MM.1S (cell line): ENCODE measurements at regions not wholly inside any gene's neighbourhood (a gene's known extent, or its start where the extent isn't known, plus 50 kb on each side); places are given as distances from the start of the nearest gene placed in this dataset.

Experiments used
- DNase-seq: peaks from one replicate; pipeline ENCODE4 v3.0.0-alpha.2; 2015
- H2AFZ ChIP-seq: fragments of 300-600 bp; sonication (generic); 2 replicates; pipeline ENCODE4 v1.6.0; 2016; ENCODE audit warnings: antibody characterized with exemption, low read length
- H3F3A ChIP-seq: fragments of 300-600 bp; sonication (generic); 2 replicates; pipeline ENCODE4 v1.6.1; 2016; ENCODE audit warnings: mild to moderate bottlenecking, antibody characterized with exemption, low read length, moderate library complexity, mixed read lengths; ENCODE audit not compliant: insufficient read depth
- H3K27ac ChIP-seq: fragments of 300-600 bp; sonication (generic); 2 replicates; pipeline ENCODE4 v1.5.1; 2016; ENCODE audit warnings: mild to moderate bottlenecking, low read length
- H3K27me3 ChIP-seq: fragments of 300-600 bp; sonication (generic); replicated peaks from 2 replicates; pipeline ENCODE4 v1.6.0; 2016; ENCODE audit warnings: low read length; ENCODE audit not compliant: insufficient read depth
- H3K36me3 ChIP-seq: fragments of 300-600 bp; sonication (generic); replicated peaks from 2 replicates; pipeline ENCODE4 v1.6.1; 2016; ENCODE audit warnings: mild to moderate bottlenecking, low read length, mixed read lengths; ENCODE audit not compliant: insufficient read depth
- H3K4me1 ChIP-seq: fragments of 300-600 bp; sonication (generic); 2 replicates; pipeline ENCODE4 v1.6.1; 2016; ENCODE audit warnings: low read length, mixed read lengths
- H3K4me2 ChIP-seq: fragments of 300-600 bp; sonication (generic); 2 replicates; pipeline ENCODE4 v1.6.0; 2016; ENCODE audit warnings: low read depth, low read length
- H3K4me3 ChIP-seq: fragments of 300-600 bp; sonication (generic); 2 replicates; pipeline ENCODE4 v1.5.1; 2016; ENCODE audit warnings: low read length, mixed read lengths
- H3K79me2 ChIP-seq: fragments of 300-600 bp; sonication (generic); 2 replicates; pipeline ENCODE4 v1.6.1; 2016; ENCODE audit warnings: mixed run types, low read length, mixed read lengths
- H3K9ac ChIP-seq: fragments of 300-600 bp; sonication (generic); 2 replicates; pipeline ENCODE4 v1.6.1; 2016; ENCODE audit warnings: low read length, mixed read lengths
- H3K9me2 ChIP-seq: fragments of 300-600 bp; sonication (generic); replicated peaks from 2 replicates; pipeline ENCODE4 v1.6.1; 2016; ENCODE audit warnings: mild to moderate bottlenecking, low read length, mixed read lengths; ENCODE audit not compliant: insufficient read depth
- H3K9me3 ChIP-seq: fragments of 300-600 bp; sonication (generic); replicated peaks from 2 replicates; pipeline ENCODE4 v1.6.1; 2016; ENCODE audit warnings: mild to moderate bottlenecking, low read length, mixed read lengths; ENCODE audit not compliant: insufficient read depth
- H4K20me1 ChIP-seq: fragments of 300-600 bp; sonication (generic); 2 replicates; pipeline ENCODE4 v1.6.1; 2016; ENCODE audit warnings: mild to moderate bottlenecking, low read length, moderate library complexity, mixed read lengths; ENCODE audit not compliant: insufficient read depth
- EZH2 ChIP-seq: fragments of 300-600 bp; sonication (generic); optimal IDR thresholded peaks from 2 replicates; pipeline ENCODE3; 2017; ENCODE audit warnings: low read depth, mild to moderate bottlenecking, antibody characterized with exemption, low read length, mixed read lengths
- EZH2phosphoT487 ChIP-seq: fragments of 300-600 bp; sonication (generic); IDR thresholded peaks from 2 replicates; pipeline ENCODE4 v1.6.1; 2018; ENCODE audit warnings: antibody characterized with exemption, low read length
- TF ChIP-seq, protein P1 (sequence below): fragments of 300-600 bp; sonication (generic); IDR thresholded peaks from 2 replicates; pipeline ENCODE4 v1.5.1; 2016; ENCODE audit warnings: antibody characterized with exemption, low read length, mixed read lengths

DNA sequence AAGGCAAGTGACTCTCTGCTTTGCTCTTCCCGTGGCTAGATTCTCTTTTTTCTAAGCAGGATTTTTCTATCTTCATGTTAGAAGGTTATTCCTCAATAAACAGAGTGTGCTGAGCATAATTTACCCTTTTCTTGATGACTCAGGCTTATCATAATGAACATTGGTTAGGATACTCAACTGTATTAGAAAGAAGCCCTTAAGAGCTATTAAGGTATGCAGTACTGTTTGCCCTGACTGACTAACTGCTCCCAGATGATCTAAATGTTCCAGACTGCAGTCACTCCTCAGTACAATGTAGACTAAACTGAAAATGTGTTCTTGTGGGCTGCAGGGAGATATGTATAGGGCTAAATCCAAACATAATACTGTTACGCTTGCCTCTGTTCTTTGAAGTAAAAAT, 687.8 kb downstream of the NUP35 start:
- no peaks in the 10 kb centered on the region for H3K36me3 ChIP-seq
- H3K9me3 ChIP-seq, result no peaks in the 10 kb centered on the region
- no peaks in the 10 kb centered on the region for H3F3A ChIP-seq
- no peaks in the 10 kb centered on the region for H3K27me3 ChIP-seq
- no peak overlapping the region for H3K4me2 ChIP-seq
- DNase-seq, result no peak
- no peak overlapping the region for H2AFZ ChIP-seq
- no peak overlapping the region for H3K9ac ChIP-seq
- no peaks in the 10 kb centered on the region for H4K20me1 ChIP-seq
- H3K4me3 ChIP-seq, result no peak overlapping the region
- H3K79me2 ChIP-seq, result no peaks in the 10 kb centered on the region
- no peak overlapping the region for H3K27ac ChIP-seq
- no peaks in the 10 kb centered on the region for H3K9me2 ChIP-seq
- no peaks in the 10 kb centered on the region for H3K4me1 ChIP-seq
- TF ChIP-seq, protein P1, sequence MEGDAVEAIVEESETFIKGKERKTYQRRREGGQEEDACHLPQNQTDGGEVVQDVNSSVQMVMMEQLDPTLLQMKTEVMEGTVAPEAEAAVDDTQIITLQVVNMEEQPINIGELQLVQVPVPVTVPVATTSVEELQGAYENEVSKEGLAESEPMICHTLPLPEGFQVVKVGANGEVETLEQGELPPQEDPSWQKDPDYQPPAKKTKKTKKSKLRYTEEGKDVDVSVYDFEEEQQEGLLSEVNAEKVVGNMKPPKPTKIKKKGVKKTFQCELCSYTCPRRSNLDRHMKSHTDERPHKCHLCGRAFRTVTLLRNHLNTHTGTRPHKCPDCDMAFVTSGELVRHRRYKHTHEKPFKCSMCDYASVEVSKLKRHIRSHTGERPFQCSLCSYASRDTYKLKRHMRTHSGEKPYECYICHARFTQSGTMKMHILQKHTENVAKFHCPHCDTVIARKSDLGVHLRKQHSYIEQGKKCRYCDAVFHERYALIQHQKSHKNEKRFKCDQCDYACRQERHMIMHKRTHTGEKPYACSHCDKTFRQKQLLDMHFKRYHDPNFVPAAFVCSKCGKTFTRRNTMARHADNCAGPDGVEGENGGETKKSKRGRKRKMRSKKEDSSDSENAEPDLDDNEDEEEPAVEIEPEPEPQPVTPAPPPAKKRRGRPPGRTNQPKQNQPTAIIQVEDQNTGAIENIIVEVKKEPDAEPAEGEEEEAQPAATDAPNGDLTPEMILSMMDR, result no peak

DNA sequence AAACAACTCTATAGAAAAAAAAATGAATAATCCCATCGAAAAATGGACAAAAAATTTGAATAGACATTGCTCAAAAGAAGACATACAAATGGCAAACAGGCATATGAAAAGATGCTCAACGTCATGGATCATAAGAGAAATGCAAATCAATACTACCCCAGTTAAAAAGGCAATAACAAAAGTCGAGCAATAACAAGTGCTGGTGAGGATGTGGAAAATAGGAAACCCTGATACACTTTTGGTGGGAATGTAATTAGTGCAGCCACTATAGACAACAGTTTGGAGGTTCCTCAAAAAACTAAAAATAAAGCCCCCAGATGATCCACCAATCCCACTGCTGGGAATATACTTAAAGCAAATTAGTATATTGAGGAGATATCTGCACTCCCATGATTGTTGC, 701.5 kb downstream of the NUP35 start:
- DNase-seq, result no peak
- Histone ChIP-seq H3K79me2 (no peaks in the 10 kb centered on the region), H3K36me3 (no peaks in the 10 kb centered on the region), H3K4me3 (no peak overlapping the region), H3K27me3 (no peaks in the 10 kb centered on the region), H4K20me1 (no peaks in the 10 kb centered on the region), H3K9ac (no peak overlapping the region), H3K4me2 (no peak overlapping the region), H3K4me1 (no peaks in the 10 kb centered on the region), H3F3A (no peaks in the 10 kb centered on the region), H3K27ac (no peak overlapping the region), H3K9me3 (no peaks in the 10 kb centered on the region), H2AFZ (no peak overlapping the region), H3K9me2 (no peaks in the 10 kb centered on the region)
- TF ChIP-seq EZH2phosphoT487 (no peak), EZH2 (no peak)
- TF ChIP-seq, protein P1, result no peak

DNA sequence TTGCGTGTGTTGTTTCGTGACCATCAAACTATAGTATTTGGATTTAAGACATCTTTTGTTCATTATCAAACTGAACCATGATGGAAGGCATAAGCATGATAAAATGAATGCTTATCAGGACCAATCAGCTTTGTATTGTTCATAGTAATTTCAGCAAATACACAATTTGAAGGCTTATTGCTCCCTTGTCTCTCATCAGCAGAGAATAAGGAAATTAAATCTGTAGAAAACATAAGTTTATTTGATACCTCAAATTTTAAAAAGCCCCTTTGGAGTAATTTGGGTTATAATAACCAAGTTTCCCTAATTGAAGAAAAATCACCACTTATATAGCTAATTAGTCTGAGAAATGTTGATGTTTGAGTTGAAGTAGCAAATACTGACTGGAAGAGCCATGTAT, 705.7 kb downstream of the NUP35 start:
- Histone ChIP-seq H3K36me3 (no peaks in the 10 kb centered on the region), H3K9ac (no peak overlapping the region), H3K4me1 (no peaks in the 10 kb centered on the region), H3K4me2 (no peak overlapping the region), H3K9me3 (no peaks in the 10 kb centered on the region), H3K9me2 (no peaks in the 10 kb centered on the region), H3K4me3 (no peak overlapping the region), H3K27me3 (no peaks in the 10 kb centered on the region), H3K27ac (no peak overlapping the region), H2AFZ (no peak overlapping the region), H4K20me1 (no peaks in the 10 kb centered on the region), H3K79me2 (no peaks in the 10 kb centered on the region), H3F3A (no peaks in the 10 kb centered on the region)
- TF ChIP-seq EZH2phosphoT487 (no peak), EZH2 (no peak)
- TF ChIP-seq, protein P1, result no peak
- DNase-seq, result no peak

DNA sequence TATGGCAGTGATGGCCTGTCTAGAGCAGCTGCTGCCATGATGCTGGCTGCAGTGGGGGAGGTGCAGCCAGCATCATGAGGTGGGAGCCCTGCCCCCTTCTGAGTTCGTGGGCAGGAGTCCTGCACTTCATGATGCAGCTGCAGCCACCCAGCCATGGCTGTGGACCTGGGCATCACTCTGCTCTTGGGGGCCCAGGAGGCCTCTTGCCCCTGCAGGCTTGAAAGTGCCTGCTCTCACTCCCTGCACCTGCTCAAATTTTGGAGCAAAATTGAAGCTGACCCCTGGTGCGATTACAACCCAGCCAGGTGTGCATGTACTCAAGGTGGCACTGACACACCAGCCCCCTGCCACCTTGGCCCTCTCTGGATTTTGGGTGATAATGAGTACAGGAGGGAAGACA, 712.9 kb downstream of the NUP35 start:
- Histone ChIP-seq H3K79me2 (no peaks in the 10 kb centered on the region), H3F3A (no peaks in the 10 kb centered on the region), H3K4me2 (no peak overlapping the region), H3K9me2 (no peaks in the 10 kb centered on the region), H4K20me1 (no peaks in the 10 kb centered on the region), H3K9me3 (no peaks in the 10 kb centered on the region), H3K9ac (no peak overlapping the region), H3K27ac (no peak overlapping the region), H2AFZ (no peak overlapping the region), H3K4me3 (no peak overlapping the region), H3K27me3 (no peaks in the 10 kb centered on the region), H3K36me3 (no peaks in the 10 kb centered on the region), H3K4me1 (no peaks in the 10 kb centered on the region)
- DNase-seq, result no peak
- TF ChIP-seq EZH2 (no peak), EZH2phosphoT487 (no peak)
- TF ChIP-seq, protein P1, result no peak
